ENCODE measurements at regions not wholly inside any gene's neighbourhood (a gene's known extent, or its start where the extent isn't known, plus 50 kb on each side); places are given as distances from the start of the nearest gene placed in this dataset.

- DNase-seq = no peak
Measured at GRCh38 chr12:104858611-104859543, 99.2 kb downstream of the SLC41A2 start.

- no peak for DNase-seq
Measured at GRCh38 chr12:104856531-104856930, 101.6 kb downstream of the SLC41A2 start.

DNA sequence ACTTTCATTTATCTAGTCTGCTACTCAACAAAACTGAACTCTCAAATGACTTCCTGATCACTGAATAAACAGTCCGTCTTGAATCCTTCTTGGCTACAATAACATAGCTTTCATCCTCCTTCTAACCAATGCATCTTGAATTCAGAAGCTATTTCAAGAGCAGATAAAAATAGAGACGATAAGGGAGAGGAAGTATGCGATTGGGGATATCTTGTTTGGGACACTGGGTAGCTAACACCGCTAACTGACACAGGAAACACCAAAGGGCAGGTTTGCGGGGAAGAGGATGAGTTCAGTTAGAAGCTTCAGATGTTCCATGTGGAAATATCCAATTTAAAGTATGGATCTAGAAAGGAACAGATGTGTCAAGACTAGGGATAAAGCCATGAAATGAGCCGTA lies 102.5 kb downstream of the SLC41A2 start:
- DNase-seq = no peak

DNA sequence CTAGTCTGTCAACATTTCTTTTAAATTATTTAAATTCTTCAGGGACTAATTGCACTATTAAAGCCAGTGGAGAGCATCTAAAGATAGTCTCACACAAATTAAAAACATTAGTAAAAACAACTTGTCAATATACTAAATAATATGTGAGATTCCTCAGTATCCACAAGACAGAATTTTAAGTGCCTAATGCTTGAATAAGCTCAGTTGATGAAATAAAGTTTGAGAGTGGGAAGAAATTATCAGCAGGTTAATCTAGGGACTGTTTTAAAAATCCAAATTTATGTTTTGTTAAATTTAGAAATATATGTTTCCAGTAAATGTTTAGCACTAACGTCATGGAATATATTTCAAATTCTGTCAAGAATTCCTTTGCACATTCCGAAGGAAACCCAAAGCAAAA lies 105.2 kb downstream of the SLC41A2 start:
- no peak for DNase-seq

DNA sequence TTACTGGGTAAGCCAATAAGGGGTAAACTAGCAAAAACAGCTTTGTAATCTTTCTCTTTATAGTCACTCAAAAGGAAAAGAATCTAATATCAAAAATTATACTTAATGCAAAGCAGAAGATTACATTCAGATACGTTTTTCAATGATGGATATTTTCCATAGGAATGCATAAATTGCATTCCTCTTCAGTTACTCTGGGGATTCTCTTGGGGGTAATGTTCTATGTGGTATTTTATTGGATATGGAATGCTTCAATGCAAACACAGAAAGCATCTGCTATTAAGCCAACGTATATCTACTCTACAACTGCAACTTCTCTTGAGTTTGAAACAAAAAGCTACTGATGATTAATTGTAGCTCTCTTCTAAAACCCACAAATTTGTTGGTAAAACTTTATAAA lies 106.0 kb downstream of the SLC41A2 start:
- DNase-seq = no peak

DNA sequence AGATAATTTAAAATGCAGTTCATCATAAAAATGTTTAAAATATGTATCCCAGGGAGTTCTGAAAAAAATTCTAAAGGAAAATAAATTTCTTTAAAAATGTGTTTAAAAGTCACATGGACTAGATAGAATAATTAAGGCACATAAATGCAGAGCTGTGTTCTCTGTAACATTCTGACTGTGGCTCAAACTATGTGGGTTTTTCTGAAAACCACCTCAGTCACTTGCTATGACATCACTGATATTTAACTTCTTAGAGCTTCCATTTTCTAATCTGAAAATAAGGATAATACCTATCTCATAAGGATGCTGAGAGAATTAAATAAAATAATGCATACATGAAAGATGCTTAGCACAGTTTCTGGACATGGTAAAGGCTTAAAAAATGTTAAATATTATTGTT lies 107.3 kb downstream of the SLC41A2 start:
- no peak for DNase-seq

- no peak for DNase-seq
Measured at GRCh38 chr12:104846056-104846767, 111.9 kb downstream of the SLC41A2 start.

DNA sequence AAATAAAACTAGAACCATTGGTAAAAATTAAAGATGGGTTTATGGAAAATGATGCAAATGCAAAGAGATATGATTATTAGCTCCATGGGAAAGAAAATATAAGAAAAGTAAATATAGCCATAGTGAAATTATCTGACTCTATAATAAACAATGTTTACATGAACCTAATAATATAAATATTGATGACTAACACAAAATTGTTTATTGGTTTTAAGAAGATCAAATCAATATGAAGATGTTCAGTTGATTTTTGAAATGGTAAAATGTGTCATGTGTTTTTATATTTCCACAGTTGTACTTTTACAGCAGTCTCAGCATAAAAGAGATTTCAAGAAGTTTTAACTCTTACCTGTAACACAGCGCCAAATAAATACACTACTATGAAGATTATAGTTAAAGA lies 114.0 kb downstream of the SLC41A2 start:
- DNase-seq = no peak

GRCh38 chr12:104840262-104840661 lies 117.8 kb downstream of the SLC41A2 start:
- no peak for DNase-seq

DNA sequence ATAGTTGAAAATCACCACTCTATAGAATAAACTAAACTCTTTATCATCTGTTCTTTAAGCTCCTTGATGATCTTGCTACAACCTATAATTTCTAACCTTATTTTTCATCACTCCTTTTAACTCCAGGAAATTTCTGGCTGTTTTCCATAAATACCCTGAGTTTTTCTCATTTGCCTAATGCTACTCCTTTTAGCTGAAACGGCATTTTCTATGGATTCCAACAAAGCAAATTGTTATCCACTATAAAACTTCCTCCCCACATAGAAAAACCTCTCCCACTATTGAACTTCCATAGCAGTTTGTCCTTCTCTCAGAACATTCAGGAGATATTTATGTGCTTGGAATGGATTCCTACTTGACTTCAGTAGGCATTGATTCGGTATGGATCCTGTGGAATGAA lies 122.8 kb downstream of the SLC41A2 start:
- DNase-seq = no peak

GRCh38 chr12:104834607-104835006 lies 123.5 kb downstream of the SLC41A2 start:
- DNase-seq = no peak

GRCh38 chr12:104833756-104834155 lies 124.3 kb downstream of the SLC41A2 start:
- no peak for DNase-seq

DNA sequence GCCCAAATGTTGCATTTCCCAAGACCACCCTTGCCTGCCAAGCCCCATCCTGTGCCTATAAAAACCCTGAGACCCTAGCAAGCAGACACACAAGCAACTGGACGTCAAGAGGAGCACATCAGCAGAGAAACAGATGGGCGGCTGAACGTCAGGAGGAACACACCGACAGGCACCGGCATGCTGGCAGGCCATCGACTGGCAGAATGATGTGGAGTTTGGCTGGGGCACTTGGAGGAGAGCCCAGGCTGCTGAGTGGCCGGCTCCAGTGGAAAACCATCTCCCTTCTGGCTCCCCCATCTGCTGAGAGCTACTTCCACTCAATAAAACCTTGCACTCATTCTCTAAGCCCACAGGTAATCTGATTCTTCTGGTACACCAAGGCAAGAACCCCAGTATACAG lies 130.1 kb downstream of the SLC41A2 start:
- DNase-seq = no peak

- no peak for DNase-seq
Measured at GRCh38 chr12:104827587-104827986, 130.5 kb downstream of the SLC41A2 start.

DNA sequence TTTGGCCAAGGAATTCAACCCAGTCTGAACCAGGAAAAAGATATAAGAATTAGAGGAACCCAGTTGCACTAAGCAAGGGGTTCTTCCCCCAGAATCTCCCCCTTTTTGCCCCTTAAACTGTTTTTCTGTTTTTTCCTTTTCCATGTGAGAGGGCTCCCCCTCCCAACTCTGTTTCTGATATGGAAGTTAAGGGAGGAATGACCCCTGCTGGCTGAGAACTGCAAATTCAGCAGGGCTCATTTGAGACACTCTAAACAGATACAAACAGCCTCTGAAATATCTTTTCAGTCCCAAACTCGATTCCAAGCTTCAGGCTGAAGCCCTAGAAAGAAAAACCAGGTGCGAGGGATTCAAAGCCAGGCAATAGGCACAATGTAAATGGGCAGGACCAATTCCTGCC lies 132.7 kb downstream of the SLC41A2 start:
- peak; percentile 14 for DNase-seq

DNA sequence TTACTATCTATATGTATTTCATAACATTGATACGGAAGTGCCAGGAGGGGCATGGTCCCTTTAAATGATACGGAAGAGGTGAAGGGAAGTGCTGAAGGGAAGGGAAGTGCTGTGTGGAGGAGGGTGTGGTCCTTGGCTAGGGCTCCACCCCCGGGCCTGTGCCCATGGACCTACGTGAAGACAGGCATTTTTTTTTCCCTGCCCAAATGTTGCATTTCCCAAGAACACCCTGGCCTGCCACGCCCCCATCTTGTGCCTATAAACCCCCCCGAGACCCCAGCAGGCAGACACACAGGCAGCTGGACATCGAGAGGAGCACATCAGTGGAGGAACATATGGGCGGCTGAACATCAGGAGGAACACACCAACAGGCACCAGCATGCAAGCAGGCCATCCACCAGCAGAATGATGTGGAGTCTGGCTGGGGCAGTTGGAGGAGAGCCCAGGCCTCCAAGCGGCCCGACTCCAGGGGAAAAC lies 134.1 kb downstream of the SLC41A2 start:
- DNase-seq = peak; percentile 30

DNA sequence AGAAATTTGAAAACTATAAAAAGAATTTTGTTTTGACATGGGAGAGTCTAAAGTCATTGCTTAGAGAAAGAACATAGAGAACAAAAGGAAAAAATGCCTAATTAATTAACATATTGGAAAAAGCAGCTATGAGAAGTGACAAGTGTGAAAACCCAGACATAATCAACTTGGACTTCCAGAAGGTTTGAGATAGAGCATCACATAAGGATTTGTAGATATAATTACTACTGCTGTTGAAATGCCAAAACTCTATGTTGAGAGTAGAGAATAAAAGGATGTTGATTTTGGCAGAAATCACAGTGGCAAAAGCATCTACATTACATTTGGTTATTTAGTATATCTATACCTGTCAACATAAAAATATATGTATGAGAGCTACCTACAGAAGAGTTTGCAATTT lies 135.1 kb downstream of the SLC41A2 start:
- no peak for DNase-seq

DNA sequence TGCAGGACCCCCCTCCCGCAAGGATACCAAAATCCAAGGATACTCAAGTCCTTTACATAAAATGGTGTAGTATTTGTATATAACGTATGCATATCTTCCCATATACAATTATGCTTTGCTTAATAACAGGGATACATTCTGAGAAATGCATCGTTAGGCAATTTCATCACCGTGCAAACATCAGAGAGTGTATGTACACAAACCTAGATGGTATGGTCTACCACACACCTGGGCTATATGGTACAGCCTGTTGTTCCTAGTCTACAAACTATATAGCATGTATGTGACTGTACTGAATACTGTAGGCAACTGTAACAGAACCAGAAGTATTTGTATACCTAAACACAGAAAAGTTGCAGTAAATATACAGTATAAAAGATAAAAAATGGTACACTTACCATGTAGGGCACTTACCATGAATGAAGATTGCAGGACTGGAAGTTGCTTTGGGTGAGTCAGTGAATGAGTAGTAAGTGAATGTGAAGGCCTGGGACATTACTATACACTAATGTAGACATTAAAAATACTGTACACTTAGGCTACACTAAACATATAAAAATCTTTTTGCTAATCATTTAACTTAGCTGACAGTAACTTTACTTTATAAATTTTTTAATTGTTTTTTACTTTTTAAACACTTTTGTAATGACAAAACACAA lies 141.1 kb downstream of the SLC41A2 start:
- no peak for DNase-seq

GRCh38 chr12:104815935-104816334 lies 142.2 kb downstream of the SLC41A2 start:
- no peak for DNase-seq

- no peak for DNase-seq
Measured at GRCh38 chr12:104814944-104815343, 143.1 kb downstream of the SLC41A2 start.

Data from OCI-M1 (cell line).